ENCODE measurements at regions not wholly inside any gene's neighbourhood (a gene's known extent, or its start where the extent isn't known, plus 50 kb on each side); places are given as distances from the start of the nearest gene placed in this dataset.

GRCh38 chr6:14614631-14615030 is 497.1 kb downstream of the CD83 start:
- DNase-seq (ENCODE audit: low spot score): no peak

DNA sequence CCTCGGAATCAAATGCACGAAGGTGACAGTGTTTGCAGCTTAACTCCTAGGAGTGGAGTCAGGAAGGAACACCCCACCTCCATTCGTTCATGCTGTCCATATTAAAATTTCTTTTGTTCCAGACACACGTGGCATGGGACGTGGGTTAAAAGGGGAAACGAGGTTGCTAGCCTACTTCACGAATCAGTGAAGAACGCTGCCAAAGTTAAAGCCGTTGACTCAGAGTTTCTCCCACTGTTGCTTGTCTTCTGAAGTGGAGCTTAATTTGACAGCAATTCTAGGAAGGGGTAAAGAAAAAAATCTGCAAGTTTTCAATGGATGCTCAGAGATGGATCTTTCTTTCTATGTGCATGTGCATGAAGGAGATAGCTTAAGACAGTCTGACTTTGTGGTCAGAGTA is 499.1 kb downstream of the CD83 start:
- no peak for DNase-seq (ENCODE audit: low spot score)

GRCh38 chr6:14618759-14619418 is 501.3 kb downstream of the CD83 start:
- no peak for DNase-seq (ENCODE audit: low spot score)

GRCh38 chr6:14619419-14619781 is 501.8 kb downstream of the CD83 start:
- DNase-seq (ENCODE audit: low spot score): no peak

DNA sequence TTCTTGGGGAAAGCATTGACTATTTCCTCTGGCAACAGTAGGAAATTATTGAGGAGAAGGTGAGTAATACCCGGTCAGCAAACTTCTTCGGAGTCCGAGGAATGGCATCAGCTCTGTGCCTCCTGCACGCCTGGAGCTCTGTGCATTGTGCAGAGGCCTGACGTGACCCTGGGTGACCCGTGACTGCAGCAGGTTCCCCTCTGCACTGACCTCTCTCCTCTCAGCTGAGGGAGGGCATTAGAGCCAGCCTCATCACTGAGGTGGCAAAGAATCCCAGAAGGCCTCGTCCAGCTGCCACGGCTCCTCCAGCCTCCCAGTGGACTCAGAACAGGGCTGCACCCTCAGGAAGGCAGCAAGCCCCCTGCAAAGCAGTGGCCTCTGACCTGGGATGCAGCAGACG is 502.9 kb downstream of the CD83 start:
- DNase-seq (ENCODE audit: low spot score): no peak

DNA sequence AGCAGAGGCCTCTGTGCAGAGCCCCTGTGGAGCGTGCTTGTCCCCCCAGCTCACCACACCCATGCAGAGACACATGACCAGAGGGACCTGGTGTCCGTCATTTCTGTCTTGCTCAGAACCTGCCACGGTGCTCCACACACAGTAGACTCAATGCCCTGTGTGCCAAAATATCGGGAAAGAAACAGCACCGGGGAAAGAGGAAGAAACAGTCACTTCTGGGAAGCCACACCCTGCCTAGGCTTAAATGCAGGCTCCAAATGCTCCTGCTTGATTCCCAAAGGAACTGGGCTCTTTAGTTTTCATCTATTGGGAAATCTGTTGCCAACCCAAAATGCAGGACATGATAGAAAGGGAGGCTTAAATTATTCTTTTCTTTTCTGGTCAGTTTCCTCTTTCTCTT is 503.9 kb downstream of the CD83 start:
- no peak for DNase-seq (ENCODE audit: low spot score)

DNA sequence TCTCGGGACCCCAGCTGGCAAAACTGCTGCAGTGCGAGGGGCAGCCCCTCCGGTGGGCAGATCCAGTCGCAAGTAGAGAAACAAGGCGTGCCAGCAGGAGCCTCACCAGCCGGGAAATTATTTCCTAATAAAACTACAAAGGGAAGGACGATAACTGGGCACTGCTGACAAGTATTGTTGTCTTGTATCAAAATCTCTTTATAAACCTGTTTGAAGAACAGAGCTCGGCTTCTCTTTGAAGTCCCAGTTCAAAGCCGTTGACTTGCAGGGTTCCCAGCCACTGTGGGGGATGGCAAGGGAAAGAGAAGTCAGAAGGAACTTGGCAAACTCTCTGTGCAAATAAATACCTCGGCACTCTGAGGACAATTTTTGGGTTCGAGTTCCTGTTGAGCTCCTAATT is 504.5 kb downstream of the CD83 start:
- DNase-seq (ENCODE audit: low spot score): no peak

GRCh38 chr6:14622909-14623505 is 505.4 kb downstream of the CD83 start:
- DNase-seq (ENCODE audit: low spot score): no peak

- no peak for DNase-seq (ENCODE audit: low spot score)
These were observed 507.8 kb downstream of the CD83 start for GRCh38 chr6:14625173-14625895.

GRCh38 chr6:14626556-14626955 is 509.0 kb downstream of the CD83 start:
- no peak for DNase-seq (ENCODE audit: low spot score)

DNA sequence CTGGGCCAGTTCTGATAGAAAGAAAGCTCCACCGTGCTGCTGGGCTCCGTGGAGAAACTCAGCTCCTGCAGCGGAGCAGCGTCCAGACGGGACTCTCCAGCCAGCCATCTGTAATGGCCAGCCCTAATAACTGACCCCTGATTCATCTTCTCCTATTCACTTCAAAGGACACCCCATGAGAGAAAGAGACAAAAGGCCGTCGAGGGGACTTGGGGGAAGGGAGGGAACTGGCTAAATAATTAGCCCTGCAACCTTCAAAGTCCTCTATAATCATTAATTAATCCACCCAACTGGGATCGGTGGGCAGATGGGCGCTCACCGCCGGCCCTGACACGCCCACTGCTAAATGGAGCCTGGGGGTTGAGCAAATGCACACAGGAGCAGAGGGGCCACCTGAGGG is 512.4 kb downstream of the CD83 start:
- DNase-seq (ENCODE audit: low spot score): no peak

GRCh38 chr6:14633479-14633878 is 515.9 kb downstream of the CD83 start:
- no peak for DNase-seq (ENCODE audit: low spot score)

DNA sequence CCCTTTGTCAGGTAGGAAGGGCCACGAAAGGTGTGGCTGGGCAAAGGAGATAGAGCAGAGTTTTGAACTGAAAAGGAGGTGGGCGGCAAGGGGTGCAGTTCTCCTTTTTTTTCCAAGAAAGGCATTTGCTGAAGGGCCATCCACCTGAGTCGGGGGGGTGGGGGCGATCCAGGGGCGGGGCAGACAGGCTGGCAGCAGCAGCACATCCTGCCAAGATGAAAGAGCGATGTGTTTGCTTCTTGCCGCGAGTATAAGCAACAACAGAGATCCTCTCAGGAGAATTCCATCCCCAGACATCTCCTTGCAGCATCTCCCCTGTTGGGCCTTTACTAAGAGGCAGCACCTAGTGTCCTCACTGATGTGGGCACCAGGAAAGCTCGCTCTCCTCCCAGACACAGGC is 516.5 kb downstream of the CD83 start:
- no peak for DNase-seq (ENCODE audit: low spot score)

- DNase-seq (ENCODE audit: low spot score): peak; percentile 50
These were observed 517.6 kb downstream of the CD83 start for GRCh38 chr6:14635195-14635594.

DNA sequence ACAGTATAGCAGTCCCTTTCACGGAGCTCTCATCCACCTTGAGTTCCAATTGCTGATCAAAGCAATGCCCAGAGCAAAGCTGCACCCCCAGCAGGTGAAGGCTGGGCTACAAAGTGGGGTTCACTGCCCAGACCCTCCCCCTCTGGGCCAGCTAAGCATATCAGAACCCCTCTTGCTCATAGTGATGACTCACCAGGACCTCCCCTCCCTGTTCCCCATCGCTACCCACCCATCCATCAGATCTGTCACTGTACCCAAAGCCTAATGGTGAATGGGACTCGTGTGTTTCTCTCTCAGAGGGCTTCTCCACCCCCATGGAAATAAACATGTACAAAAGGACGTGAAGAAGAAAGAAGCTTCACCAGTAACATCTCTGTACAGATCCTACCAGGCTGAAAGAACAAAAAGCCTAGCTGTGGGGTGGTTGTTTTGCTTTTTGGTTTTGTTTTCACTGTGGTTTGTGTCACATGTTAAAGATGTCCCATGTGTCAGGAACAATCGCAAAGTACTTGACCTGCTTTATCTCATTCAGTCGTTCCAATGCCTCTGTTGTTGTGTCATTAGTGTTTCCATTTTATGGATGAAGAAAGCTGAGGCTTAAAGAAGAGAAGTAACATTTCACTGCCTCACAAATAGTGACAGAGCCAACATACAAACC is 518.5 kb downstream of the CD83 start:
- DNase-seq (ENCODE audit: low spot score): peak; percentile 47

- no peak for DNase-seq (ENCODE audit: low spot score)
These were observed 520.9 kb downstream of the CD83 start for GRCh38 chr6:14638435-14638905.

GRCh38 chr6:14638906-14639761 is 521.6 kb downstream of the CD83 start:
- no peak for DNase-seq (ENCODE audit: low spot score)

DNA sequence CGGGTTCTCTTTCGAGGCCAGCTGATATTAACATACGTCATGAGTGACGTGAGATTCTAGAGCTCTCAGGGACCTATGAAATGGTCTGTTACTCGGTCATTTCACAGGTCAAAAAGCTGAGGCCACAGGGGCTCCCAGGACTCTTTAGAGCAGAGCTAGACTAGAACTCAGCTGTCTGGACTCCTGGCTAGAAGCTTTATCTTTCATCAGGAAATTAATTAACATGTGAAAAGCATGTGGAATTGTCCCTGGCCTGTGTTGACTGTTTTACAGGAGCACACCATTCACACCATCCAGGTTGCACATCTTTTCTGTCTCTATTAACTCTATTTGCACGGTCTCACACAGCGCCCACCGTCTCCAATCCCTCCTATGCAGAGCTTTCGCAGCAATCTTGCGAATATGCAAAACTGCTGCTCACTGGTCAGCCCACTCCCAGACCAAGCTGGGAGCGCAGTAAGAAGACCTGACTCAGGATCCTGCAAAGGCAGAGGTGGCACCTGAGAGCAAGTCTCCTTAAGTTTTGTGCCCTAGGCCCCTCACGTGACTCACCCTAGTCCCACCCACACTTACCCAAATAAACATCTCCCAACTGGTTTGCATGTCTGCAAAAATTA is 522.5 kb downstream of the CD83 start:
- DNase-seq (ENCODE audit: low spot score): no peak

DNA sequence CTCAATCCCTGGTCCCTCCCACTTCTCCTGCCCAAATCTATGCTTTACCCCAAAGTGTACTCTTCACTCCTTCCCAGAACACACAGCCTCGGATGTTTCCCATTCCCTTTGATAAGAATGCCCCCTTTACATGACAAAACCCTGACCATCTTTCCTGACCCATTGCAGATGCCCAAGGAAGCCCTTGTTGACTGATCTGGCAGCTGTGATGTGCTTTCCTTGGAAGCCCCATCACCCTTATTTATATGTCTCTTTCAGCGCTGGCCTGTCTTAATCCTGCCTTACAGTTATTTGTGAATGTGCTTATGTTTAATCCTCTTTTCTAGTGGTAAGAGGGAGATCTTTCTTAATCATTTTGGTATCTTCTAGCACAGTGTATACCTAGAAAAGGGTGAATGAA is 523.1 kb downstream of the CD83 start:
- no peak for DNase-seq (ENCODE audit: low spot score)

- no peak for DNase-seq (ENCODE audit: low spot score)
These were observed 524.0 kb downstream of the CD83 start for GRCh38 chr6:14641423-14642135.

DNA sequence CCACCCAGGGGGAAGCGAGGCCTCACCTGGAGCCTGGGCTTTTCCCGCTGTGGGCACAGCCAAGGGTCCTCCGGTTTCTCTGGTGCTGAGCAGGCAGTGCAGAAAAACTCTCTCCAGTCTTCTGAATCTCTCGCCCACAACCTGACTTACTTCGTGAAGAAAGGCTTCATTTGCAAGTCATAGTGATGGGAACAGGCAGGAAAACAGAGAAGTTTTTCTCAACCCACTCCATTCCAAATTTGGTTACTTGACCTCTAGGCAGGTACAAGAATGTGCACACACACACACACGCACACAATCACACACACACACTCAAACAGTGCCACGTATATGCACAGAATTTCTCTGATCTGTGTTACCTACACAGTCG is 524.5 kb downstream of the CD83 start:
- DNase-seq (ENCODE audit: low spot score): no peak

All from activated CD4-positive, alpha-beta T cell treated with anti-CD3 and anti-CD28 coated beads, Interleukin-2, Interleukin-4, amounts not matched to agents 100 ng/mL and 50 ng/mL, durations not matched to agents 16 hours and 8 hours (primary cell).